Retina (tissue), 1 donor: ENCODE measurements at regions not wholly inside any gene's neighbourhood (a gene's known extent, or its start where the extent isn't known, plus 50 kb on each side); places are given as distances from the start of the nearest gene placed in this dataset.
"Not testable (repeated sequence)": the region's sequence is repeated elsewhere in the genome, so short reads cannot be mapped to it uniquely, and the experiment has no call there.

Experiments
- DNase-seq: peaks from one replicate; pipeline ENCODE4 v3.0.0-alpha.2; 2016

- DNase-seq, result not testable (repeated sequence)
Measured at GRCh38 chrX:63176578-63176977, 174.6 kb downstream of the SPIN4 start.

DNA sequence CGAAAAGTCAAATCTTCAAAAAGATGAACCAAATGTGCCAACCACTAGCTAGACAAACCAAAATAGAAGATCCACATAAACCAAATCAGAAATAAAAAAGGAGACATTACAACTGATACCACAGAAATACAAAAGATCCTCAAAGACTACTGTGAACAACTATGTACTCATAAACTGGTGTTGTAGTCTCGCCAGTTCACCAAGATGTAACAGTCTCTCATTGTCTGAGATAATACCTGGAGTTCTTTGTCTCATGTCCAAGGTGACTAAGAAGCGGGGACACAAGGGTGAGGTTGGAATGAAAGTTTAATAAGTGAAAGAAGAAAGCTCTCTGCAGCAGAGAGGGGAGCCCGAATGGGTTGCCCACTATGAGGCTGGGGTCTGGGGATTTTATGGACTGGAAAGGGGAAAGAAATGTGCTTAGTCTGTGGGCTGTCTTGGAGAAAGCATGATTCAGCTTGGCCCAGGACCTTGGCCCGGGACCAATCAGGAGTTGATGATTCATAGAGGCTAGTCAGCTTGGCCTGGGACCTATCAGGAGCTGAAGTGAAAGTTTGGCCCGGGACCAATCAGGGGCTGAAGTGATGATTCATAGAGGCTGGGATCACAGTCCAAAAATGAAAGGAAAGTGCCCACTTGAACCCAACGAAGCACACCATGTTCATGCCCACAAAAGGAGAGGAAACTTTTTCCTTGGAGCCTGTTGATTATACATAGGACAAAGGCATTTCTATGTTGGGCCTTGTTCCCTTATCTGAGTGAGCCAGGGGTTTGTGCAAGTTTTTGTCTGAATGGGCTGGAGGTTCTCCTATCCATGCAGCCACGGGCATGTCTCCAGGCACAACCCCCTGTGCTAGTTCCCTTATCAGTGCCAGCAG lies 177.1 kb downstream of the SPIN4 start:
- DNase-seq, result not testable (repeated sequence)

GRCh38 chrX:63169416-63169815 lies 181.7 kb downstream of the SPIN4 start:
- not testable (repeated sequence) for DNase-seq

DNA sequence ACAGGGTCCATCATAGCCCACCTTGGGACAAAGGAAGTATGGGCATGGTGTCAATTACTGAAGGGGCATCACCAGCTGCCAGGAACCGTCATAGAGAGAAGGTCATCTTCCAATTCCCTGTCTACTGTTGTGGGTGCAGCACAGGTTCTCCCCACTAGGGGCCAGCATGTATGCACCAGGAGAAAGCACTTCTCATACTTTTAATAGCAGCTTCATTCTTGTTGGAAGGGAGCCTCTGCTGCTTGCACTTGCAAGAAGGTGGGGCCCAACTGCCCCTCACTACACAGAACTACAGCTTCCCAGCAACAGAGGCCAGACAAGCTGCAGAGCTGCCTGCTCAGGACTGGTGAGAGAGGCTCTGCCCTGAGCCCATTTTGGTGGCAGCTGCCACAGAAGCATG lies 182.2 kb downstream of the SPIN4 start:
- not testable (repeated sequence) for DNase-seq

DNA sequence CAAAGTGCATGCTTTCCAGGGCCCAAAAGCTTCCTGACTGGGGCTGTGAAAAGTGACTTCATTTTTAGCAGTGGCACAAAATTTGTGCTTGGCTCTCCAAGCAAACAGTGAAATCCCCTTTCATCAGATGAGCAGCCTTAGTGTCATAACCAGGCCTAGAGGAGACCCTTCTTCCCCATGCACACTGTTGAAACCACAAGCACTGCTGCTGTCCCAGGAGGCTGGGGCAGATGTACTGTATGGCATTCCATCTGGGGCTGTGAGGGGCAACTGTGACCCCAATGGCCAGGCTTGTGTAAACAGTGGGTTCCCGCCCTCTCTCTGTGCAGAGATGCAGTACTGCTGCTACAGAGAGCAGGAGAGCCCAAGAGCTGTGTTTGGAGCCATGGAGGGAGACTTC lies 184.1 kb downstream of the SPIN4 start:
- DNase-seq, result not testable (repeated sequence)

- not testable (repeated sequence) for DNase-seq
Measured at GRCh38 chrX:63160994-63161393, 190.1 kb downstream of the SPIN4 start.

DNA sequence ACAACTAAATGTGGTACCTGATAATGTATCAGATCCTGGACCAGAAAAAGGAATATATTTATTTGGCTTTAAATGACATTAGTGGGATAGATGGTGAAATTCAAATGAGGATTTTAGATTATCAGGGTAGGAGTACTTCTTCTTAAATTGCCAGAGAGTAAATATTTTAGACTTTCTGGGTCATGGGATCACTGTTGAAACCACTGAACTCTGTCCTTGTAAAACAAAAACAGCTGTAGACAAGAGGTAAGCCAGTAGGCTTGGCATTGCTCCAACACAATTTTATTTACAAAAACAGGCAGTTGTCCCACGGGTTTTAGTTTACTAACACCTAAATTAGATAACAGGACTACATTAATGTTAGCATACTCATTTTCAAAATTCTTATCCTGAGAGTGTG lies 190.8 kb downstream of the SPIN4 start:
- not testable (repeated sequence) for DNase-seq

GRCh38 chrX:63145526-63145925 lies 205.6 kb downstream of the SPIN4 start:
- not testable (repeated sequence) for DNase-seq

DNA sequence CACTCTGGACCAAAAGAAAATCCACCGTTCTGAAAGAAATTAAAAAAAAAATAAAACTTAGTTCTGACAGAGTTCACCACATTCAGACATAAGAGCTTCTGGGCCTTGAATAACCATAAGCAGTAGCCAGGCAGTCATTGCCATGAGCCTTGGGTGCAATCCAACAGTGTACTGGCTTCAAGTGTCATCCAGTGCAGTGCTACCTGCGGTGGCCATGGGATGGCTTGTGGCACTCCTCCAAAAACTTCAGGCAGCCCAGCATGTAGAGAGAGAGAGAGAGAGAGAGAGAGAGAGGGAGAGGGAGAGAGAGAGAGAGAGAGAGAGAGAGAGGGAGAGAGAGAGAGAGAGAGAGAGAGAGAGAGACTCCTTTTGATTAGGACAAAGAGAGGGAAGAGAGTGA lies 208.5 kb downstream of the SPIN4 start:
- DNase-seq, result not testable (repeated sequence)

GRCh38 chrX:63135859-63136258 lies 215.3 kb downstream of the SPIN4 start:
- not testable (repeated sequence) for DNase-seq

DNA sequence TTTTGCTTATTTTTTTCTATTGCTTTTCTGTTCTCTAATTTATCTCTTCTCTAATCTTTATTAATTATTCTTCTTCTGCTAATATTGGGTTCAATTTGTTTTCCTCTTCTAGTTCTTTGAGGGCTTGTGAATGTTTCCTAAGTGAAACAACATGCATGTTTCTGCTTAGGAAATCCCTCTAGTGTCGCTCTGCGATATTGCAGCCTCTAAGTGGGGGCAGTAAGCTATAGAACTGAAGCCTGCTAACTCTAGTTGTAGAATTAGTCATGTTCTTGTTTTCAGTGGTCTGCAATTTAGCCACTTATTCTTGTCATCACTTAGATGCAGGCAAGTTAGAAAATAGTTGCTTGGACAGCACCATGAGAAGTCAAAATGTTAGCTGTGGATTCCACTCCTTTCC lies 222.6 kb downstream of the SPIN4 start:
- no peak for DNase-seq

- no peak for DNase-seq
Measured at GRCh38 chrX:63115196-63115595, 235.9 kb downstream of the SPIN4 start.

DNA sequence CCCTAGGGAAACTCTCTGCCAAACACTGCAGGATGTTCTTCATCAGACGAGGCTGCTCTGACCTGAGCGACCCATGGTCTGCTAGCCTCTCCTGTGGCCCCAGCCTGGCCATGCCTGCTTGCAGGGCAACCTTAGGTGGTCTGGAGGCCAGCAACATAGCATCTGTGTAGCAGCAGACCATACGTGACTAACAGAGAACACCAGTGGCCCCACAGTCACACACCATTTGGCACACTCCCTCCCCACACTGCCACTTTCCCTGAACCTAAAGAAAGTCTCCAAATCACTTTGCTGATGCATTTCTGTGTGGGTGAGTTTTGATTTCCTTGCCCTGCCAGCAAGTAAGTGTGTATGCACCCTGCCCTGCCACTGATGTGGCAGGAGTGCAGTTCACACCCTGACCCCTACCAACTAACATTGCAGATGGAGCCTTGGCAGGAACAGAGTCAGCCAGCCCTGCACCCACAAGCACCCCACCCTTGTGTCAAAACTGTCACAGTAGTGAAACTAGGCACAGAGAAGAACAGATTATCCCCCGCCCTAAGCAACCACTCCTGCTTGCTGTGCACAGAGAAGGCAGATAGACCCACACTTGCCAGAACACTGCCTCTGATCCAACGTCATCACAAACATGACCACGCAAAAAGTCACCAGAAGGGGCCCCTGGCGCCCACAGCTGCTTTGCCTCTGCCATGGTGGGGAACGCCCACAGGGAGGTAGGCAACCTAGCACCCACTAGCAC lies 249.1 kb downstream of the SPIN4 start:
- no peak for DNase-seq

DNA sequence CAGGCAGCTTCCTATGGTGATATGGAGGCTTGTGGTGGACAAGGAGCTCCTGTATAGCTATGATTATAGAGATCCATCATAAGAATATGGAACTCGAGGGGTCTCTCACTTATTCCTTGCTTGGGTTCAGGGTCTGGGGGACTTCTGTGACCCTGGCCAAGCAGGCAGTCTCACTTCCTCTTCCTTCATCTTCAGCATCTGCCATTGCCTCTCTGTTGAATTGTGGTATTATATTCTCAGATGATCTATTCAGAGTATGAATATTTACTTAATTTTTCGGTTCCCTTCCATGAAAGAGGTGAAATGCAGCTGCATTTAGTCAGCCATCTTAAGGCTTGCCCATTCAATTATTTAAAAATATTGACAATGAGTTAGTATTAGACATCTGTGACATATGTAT lies 292.9 kb downstream of the SPIN4 start:
- DNase-seq, result no peak

- DNase-seq, result no peak
Measured at GRCh38 chrX:63050225-63050624, 300.9 kb downstream of the SPIN4 start.

DNA sequence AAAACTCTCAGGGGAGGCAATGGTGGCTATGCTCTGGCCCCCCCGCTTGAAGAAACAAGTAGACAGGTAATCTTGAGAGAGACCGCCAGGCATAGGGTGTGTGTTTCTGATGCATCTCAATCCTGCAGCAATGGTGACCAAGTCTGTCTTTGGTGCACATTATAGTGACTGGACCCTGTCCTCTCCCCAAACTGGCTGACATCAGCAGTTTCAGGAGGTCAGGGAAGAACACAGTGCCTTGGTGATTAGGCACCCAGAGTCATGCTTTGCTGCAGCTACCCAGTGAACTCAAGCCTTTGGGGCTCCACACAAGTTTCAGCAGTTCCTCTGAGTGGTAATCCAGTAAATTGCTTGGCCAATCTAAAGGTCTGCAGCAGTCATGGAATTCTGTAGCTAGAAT lies 318.3 kb downstream of the SPIN4 start:
- DNase-seq, result no peak

DNA sequence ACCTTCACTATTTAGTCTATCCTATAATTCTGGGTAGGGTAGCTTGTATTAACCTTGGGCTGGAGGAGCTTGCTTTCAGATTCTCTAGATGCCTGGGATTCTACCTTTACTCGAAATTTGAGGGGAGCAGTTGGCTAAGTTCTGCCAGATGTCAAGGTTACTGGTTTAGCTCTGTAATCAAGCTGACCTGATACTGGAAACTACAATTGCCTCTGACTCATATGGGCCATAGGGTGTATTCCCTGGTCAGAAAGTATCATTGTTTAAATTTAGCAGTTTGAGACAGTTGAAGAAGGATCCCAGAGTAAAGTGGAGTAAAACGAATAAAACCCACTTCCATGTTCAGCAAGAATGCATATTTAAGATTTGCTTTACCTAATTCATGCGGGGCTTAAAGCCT lies 337.6 kb downstream of the SPIN4 start:
- no peak for DNase-seq

DNA sequence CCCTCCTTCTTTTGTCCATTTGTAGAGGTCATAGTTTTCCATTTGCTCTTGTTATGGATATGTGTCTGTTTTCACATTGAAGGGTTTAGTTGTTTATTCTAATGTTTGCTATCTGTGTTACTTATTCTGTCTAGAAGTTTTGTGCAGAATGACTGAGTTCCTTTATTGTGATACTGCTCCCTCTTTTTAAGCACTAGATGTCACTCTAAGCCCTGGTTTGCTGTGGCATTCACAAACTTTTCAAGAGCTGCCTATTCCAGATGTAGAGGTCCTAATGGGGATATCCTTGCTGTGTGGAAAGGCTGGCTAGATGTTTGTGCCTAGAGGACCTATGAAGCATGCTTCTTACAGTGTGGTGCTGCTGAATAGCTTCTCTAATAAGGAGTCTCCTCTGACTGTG lies 338.6 kb downstream of the SPIN4 start:
- no peak for DNase-seq

DNA sequence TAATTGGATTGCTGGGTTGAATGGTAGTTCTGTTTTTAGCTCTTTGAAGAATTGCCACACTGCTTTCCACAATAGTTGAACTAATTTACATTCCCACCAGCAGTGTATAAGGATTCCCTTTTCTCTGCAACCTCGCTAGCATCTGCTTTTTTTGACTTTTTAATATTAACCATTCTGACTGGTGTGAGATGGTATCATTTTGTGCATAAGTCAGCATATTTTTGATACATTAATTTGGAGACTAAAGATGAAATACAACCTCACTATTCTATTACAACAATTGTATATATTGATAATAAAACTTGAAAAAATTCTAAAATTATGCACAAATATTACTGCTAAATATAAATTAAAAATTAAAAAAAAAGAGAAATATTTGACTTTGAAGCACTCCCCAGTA lies 350.9 kb downstream of the SPIN4 start:
- DNase-seq, result not testable (repeated sequence)
